ENCODE measurements at regions not wholly inside any gene's neighbourhood (a gene's known extent, or its start where the extent isn't known, plus 50 kb on each side); places are given as distances from the start of the nearest gene placed in this dataset.

DNA sequence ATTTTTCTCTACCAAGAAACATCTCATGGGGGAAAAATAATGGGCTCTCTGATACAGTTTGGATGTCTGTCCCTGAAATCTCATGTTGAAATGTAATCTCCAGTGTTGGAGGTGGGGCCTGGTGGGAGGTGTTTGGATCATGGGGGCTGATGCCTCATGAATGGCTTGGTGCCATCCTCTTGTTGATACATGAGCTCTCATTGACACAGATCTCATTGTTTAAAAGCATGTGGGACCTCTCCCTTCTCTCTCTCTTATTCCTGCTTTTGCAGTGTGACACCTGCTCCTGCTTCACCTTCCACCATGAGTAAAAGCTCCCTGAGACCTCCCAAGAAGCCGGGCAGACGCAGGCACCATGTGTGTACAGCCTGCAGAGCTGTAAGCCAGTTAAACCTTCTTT, 332.5 kb upstream of the NRIP1 start:
- TF ChIP-seq, protein P1, sequence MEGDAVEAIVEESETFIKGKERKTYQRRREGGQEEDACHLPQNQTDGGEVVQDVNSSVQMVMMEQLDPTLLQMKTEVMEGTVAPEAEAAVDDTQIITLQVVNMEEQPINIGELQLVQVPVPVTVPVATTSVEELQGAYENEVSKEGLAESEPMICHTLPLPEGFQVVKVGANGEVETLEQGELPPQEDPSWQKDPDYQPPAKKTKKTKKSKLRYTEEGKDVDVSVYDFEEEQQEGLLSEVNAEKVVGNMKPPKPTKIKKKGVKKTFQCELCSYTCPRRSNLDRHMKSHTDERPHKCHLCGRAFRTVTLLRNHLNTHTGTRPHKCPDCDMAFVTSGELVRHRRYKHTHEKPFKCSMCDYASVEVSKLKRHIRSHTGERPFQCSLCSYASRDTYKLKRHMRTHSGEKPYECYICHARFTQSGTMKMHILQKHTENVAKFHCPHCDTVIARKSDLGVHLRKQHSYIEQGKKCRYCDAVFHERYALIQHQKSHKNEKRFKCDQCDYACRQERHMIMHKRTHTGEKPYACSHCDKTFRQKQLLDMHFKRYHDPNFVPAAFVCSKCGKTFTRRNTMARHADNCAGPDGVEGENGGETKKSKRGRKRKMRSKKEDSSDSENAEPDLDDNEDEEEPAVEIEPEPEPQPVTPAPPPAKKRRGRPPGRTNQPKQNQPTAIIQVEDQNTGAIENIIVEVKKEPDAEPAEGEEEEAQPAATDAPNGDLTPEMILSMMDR (IDR thresholded peaks at IDR 0.05), result no peak
- TF ChIP-seq POLR2A (IDR thresholded peaks at IDR 0.05) (no peak), POLR2AphosphoS5 (IDR thresholded peaks at IDR 0.05) (no peak)

Measured in prostate gland (tissue), 2 donors.